GM18873 (cell line): ENCODE measurements at regions not wholly inside any gene's neighbourhood (a gene's known extent, or its start where the extent isn't known, plus 50 kb on each side); places are given as distances from the start of the nearest gene placed in this dataset.
"Not testable (repeated sequence)": the region's sequence is repeated elsewhere in the genome, so short reads cannot be mapped to it uniquely, and the experiment has no call there.

Experiments used
- ATAC-seq: cut with Tn5 transposase; IDR thresholded peaks from one replicate; pipeline ENCODE4 v1.9.1; 2021; ENCODE audit warnings: mild to moderate bottlenecking, moderate library complexity, moderate number of reproducible peaks; ENCODE audit not compliant: unreplicated experiment, low FRiP score

GRCh38 chr5:56733580-56733979, 81.8 kb upstream of the MAP3K1 start:
- no peak for ATAC-seq

DNA sequence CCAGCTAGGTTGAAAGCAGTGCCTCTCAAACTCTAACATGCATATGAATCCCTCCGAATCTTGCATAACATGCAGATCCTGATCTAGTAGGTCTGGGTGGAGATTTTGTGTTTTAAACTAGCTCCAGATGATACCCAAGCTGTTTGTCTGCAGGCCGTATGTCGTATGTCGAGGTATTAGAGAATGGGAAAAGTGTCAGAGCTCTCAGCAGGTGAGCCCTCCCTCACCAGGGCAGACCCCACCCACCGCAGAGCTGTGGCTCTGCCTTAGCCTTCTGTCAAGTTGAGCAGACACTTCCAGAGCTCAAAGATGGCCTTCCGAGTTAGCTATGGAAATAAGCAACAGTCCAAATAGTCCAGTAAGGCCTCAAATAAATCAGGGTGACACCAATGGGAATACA, 83.2 kb upstream of the MAP3K1 start:
- no peak for ATAC-seq

- ATAC-seq = not testable (repeated sequence)
Observed at GRCh38 chr5:56731473-56731872, 83.9 kb upstream of the MAP3K1 start.

DNA sequence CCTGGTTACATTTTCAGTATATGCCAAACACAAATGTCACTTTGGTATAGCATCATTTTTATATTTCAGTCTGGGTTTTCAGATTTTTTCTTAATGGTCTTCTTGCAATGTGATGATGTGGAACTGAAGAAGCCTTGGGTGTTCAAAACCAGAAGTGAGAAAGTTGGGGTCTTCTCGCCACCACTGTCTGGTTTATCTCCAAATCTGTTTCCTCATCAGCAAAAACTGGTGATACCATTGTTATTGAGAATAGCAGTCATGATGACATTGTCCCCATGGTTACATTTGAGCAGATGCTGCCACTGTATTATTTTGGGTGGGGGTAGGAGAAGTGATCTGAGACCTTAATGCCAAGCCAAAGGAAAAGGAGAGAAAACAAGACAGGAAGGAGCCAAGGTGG, 85.9 kb upstream of the MAP3K1 start:
- ATAC-seq = no peak

DNA sequence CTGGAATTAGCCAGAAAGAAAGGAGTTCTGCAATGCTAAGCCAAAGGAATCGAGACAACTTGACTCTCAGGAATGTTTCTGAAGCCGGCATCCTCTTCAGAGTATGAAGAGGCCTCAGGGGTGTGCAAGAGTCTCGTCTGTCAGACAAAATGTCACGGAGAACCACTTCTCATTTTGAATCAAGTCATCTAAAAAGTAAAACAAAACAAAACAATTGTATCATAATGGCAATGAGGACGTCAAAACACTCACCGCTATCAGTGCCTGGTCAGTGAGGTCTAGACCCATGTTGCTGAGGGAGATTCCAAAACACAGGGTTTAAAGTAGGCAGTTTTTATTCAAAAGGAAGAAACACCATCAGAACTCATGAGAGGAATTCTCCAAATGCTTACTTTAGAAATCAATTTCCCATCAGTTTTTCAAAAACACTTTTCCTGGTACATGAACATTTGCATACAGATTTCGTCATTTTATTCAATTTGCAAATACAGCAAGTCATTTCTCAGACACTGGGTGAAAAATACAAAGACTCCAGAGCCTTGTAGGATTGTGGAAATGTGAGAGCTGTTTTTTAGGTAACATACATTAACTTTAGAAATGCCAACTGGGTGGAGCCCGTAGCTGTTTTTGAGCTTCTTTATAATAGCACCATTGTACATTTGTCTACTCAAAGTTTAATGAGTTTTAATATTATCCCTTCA, 89.5 kb upstream of the MAP3K1 start:
- no peak for ATAC-seq

DNA sequence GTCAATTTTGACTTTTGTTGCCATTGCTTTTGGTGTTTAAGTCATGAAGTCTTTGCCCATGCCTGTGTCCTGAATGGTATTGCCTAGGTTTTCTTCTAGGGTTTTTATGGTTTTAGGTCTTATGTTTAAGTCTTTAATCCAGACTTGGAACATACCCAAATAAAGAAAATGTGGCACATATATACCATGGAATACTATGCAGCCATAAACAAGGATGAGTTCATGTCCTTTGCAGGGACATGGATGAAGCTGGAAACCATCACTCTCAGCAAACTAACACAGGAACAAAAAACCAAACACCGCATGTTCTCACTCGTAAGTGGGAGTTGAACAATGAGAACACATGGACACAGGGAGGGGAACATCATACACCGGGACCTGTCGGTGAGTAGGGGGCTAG, 90.5 kb upstream of the MAP3K1 start:
- not testable (repeated sequence) for ATAC-seq

- no peak for ATAC-seq
Observed at GRCh38 chr5:56722317-56722716, 93.0 kb upstream of the MAP3K1 start.

GRCh38 chr5:56717253-56717987, 97.9 kb upstream of the MAP3K1 start:
- ATAC-seq = no peak

DNA sequence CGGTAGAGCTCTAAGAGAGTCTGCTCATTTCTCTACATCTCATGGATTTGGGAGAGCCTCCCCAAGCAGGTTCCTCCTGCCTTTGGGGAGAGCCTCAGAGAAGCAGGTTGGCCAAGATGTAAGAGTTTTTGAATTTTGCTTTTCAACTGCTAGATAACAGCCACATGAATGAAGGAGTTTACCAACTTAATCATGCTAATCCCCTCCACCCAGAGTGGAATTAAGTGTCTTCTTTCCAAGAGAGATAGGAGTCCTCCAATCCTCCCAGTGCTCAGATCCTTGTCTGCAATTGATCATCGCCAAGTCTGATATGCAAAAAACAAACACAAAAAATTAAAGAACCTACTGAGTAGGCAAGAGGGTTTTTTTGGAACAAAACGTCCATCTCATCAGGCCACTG, 99.4 kb upstream of the MAP3K1 start:
- no peak for ATAC-seq

DNA sequence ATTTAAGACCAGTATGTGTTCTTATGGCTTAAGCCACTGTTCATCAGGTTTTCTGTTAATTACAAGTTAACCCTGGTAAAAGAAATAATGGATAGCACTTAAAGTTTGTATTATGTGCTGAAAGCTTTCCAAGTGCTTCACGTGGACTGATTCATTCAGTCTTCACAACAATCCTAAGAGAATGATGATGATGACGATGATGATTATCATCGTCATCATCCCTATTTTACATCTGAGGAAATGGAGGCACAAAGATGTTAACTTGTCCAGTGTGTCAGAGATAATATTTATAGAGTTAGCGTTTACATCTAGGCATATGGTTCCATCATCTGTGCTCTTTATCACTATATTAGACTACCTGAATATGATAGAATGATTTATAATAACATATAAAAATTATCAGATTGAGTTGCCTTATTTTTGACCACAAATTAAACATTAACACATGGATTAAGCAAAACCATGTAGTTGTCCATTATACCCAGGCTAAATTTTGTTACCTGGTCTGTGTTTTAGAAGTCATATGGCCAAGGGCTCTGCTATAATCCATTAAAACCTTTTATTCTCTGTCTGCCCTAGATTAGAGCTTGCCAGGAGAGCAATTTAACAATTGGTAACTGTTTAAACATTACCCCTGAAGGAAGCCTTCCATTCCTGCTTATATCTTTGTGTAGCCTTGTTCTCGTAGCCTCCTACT, 102.3 kb upstream of the MAP3K1 start:
- no peak for ATAC-seq

- ATAC-seq = no peak
Observed at GRCh38 chr5:56710826-56711590, 104.3 kb upstream of the MAP3K1 start.

DNA sequence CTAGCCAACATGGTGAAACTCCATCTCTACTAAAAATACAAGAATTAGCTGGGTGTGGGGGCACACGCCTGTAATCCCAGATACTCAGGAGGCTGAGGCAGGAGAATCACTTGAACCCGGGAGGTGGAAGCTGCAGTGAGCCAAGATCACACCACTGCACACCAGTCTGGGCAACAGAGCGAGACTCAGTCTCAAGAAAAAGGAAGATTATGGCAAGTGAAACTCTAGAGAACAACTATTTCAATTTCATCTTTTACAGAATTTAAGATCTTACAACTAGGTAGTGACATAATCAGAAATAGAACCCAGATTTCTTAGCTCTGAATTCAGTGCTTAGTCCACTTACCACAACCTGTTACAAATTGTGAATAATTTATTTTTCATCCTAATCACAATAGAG, 108.8 kb upstream of the MAP3K1 start:
- ATAC-seq = no peak

GRCh38 chr5:56705217-56705616, 110.1 kb upstream of the MAP3K1 start:
- no peak for ATAC-seq

GRCh38 chr5:56703952-56704351, 111.4 kb upstream of the MAP3K1 start:
- ATAC-seq = no peak

- no peak for ATAC-seq
Observed at GRCh38 chr5:56700711-56701110, 114.6 kb upstream of the MAP3K1 start.

DNA sequence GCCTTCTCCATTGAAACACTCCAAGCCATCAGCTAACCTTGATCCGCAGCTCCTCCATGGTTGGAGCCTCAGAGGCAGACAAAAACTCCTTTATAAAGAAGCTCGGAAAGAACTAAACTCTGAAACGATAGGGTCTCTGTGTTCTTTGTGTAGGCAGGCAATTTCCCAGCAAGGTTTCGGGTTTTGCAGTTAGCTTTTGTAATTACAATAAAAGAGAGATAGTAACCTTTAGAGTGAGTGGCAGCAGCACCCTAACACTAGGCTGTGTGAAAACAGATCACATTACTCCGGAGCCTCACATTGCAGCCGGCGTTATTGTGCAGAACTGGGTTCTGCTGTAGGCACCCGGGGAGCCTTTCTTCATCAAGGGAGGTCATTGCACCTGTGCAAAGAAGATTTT, 115.8 kb upstream of the MAP3K1 start:
- no peak for ATAC-seq

DNA sequence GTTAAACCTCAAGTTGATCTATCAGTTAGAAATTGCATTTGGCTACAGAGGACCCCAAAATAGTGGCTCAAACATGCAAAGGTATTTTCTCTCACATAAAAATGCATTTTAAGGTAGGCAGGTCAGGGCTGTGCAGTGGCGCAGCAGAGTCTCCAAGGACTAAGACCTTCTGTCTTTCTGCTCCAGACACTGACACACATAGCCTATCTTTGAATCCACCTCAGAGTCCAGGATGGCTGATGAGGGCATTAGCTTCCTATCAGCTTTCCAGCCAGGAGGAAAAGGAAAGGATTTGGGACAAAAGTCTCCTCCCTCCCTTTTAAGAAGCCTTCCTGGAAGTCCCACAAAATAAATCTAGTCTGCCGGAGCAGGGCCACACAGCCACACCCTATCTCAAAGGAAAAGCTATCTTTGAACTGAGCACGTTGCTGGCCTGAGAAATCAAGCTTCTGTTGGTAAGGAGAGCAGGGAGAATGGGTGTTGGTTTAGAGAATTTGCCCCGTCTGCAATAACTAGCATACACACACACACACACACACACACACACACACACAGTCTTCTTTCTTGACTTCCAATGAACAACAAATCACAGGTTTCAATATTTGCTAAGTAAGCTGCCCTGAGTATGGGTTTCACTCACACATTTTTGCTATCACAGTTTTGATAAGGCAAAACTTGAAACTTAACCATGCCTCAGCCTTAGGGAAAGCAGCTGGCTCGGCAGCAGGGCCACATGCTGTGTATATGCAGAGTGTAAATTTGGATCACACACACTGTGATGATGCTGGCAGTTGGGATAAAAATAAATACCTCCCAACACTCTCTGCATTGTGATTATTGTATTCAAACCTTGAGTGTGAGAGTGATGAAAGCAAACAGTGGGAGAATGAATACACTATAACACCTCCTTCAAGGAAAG, 116.6 kb upstream of the MAP3K1 start:
- no peak for ATAC-seq

DNA sequence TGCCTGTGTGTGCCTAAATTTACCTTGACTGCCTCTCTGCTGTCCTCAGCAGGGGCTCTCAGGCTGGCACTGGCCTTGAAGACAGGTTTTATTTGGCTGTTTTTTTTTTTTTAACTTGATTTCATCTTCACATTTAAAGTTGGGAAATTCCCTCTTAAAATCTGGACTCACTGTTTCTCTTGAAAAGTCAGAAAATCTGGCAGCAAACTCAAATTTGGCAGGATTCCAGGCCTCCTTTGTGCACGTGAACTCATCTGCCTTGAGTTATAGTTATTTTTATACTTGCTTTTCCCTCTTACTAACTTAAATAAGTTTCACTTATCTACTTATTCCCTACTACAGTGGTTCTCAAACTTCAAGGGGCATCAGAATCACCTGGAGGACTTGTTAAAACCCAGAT, 118.4 kb upstream of the MAP3K1 start:
- ATAC-seq = no peak

GRCh38 chr5:56693220-56693579, 122.1 kb upstream of the MAP3K1 start:
- ATAC-seq = no peak
